GM18868 (cell line): ENCODE measurements at regions not wholly inside any gene's neighbourhood (a gene's known extent, or its start where the extent isn't known, plus 50 kb on each side); places are given as distances from the start of the nearest gene placed in this dataset.
"Not testable (repeated sequence)": the region's sequence is repeated elsewhere in the genome, so short reads cannot be mapped to it uniquely, and the experiment has no call there.

Experiments
- ATAC-seq: cut with Tn5 transposase; IDR thresholded peaks from one replicate; pipeline ENCODE4 v1.9.1; 2021; ENCODE audit warnings: mild to moderate bottlenecking, moderate library complexity; ENCODE audit not compliant: unreplicated experiment

GRCh38 chr2:144759746-144760145 is 239.8 kb upstream of the ZEB2 start:
- no peak for ATAC-seq

- ATAC-seq: not testable (repeated sequence)
Observed at GRCh38 chr2:144758196-144758595, 238.3 kb upstream of the ZEB2 start.

GRCh38 chr2:144753416-144753815 is 233.5 kb upstream of the ZEB2 start:
- ATAC-seq: no peak

- ATAC-seq: no peak
Observed at GRCh38 chr2:144751142-144751905, 231.4 kb upstream of the ZEB2 start.

- ATAC-seq: no peak
Observed at GRCh38 chr2:144749188-144749587, 229.3 kb upstream of the ZEB2 start.

- no peak for ATAC-seq
Observed at GRCh38 chr2:144748443-144748842, 228.5 kb upstream of the ZEB2 start.

GRCh38 chr2:144747571-144747970 is 227.7 kb upstream of the ZEB2 start:
- ATAC-seq: no peak

- ATAC-seq: no peak
Observed at GRCh38 chr2:144745424-144745823, 225.5 kb upstream of the ZEB2 start.

GRCh38 chr2:144738749-144739148 is 218.8 kb upstream of the ZEB2 start:
- ATAC-seq: no peak

GRCh38 chr2:144730711-144731110 is 210.8 kb upstream of the ZEB2 start:
- ATAC-seq: no peak

- ATAC-seq: not testable (repeated sequence)
Observed at GRCh38 chr2:144724460-144724859, 204.5 kb upstream of the ZEB2 start.

- ATAC-seq: no peak
Observed at GRCh38 chr2:144718376-144718775, 198.5 kb upstream of the ZEB2 start.

GRCh38 chr2:144715992-144716391 is 196.1 kb upstream of the ZEB2 start:
- ATAC-seq: no peak

- no peak for ATAC-seq
Observed at GRCh38 chr2:144713410-144713809, 193.5 kb upstream of the ZEB2 start.

GRCh38 chr2:144712550-144712940 is 192.6 kb upstream of the ZEB2 start:
- ATAC-seq: no peak

- no peak for ATAC-seq
Observed at GRCh38 chr2:144711630-144712549, 192.0 kb upstream of the ZEB2 start.

- no peak for ATAC-seq
Observed at GRCh38 chr2:144711084-144711483, 191.2 kb upstream of the ZEB2 start.

- no peak for ATAC-seq
Observed at GRCh38 chr2:144708626-144709025, 188.7 kb upstream of the ZEB2 start.

GRCh38 chr2:144707736-144708326 is 187.9 kb upstream of the ZEB2 start:
- no peak for ATAC-seq

GRCh38 chr2:144706647-144707046 is 186.7 kb upstream of the ZEB2 start:
- no peak for ATAC-seq
